ENCODE measurements at regions not wholly inside any gene's neighbourhood (a gene's known extent, or its start where the extent isn't known, plus 50 kb on each side); places are given as distances from the start of the nearest gene placed in this dataset.

DNA sequence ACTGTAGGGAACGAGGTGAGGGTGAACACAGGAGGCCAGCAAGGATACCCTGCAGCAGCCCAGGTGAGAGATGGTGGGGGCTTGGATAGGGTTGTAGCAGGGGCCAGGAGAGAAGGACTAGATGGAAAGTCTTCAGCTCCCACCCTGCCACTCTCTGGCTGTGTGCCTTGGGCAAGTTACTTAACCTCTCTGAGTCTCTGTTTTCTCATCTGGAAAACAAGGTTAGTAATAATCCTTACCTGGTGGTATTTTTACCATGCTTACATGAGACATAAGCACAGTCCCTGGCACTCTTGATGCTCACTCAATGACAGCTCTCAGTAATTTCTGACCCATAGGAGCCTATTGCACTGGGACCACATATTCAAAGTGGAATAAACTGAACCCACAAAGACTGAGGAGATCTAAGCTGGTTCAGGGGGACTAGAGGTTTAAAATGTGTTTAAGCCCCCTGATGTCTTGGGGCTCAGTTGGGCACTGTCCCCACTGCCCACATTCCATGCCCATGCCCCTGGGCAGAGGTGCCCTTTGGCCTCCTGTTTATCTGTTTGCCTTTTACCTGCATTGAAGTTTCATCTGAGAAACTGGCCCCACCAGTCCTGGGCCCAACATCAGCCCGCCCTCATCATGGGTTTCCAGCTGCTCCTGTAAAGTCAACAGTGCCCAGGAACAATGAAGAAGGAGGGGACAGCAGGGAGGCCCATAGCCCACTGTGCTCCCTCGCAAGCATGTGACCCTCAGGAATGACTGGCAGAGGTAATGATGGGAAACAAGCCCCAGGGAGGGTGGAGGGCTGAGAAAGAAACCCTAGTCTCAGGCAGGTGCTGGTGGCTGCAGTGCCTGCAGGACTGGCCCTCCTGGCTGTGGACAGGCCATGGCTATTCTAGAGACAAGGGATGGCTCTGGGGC lies 104.0 kb downstream of the VEGFA start:
- Histone ChIP-seq H3K4me2 (no peak overlapping the region), H3K9me3 (replicated peaks in 1 of 11) (no peaks in the 10 kb centered on the region), H3K36me3 (no peaks in the 10 kb centered on the region), H3K4me1 (peaks cover 14 to 37% (median 30%) of the 10 kb centered on the region in 10 experiments), H4K20me1 (no peaks in the 10 kb centered on the region), H3K27me3 (no peaks in the 10 kb centered on the region), H3K27ac (no peak overlapping the region), H3K4me3 (no peak overlapping the region), H3K9ac (no peak overlapping the region)
- TF ChIP-seq Cebpa-rat (IDR thresholded peaks at IDR 0.05): no peak

DNA sequence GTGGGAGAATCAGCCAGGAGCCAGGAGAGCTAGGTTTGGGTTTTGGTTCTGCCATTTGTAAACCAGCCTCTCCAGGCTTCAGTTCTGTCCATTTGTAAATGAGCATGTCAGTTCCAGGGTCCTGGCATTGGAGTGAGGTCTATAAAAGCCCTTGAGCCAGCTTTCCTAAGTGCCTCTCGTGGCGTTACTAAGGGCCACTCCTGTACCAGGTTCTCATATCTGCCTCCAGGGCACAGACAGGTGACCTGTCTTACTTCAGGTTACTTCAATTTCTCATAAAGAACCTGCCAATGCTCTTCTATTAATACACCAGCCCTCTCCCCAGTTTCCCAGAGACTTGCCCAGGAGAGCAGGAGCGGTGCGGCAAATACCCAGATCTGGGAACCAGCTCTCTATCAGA lies 101.9 kb downstream of the VEGFA start:
- no peak overlapping the region for H3K4me3 ChIP-seq
- H3K4me2 ChIP-seq: no peak overlapping the region
- no peak overlapping the region for H3K27ac ChIP-seq
- H3K9me3 ChIP-seq (replicated peaks in 1 of 11): no peaks in the 10 kb centered on the region
- peaks cover 12 to 28% (median 22%) of the 10 kb centered on the region in 10 experiments for H3K4me1 ChIP-seq
- H4K20me1 ChIP-seq: no peaks in the 10 kb centered on the region
- no peaks in the 10 kb centered on the region for H3K36me3 ChIP-seq
- no peak overlapping the region for H3K9ac ChIP-seq
- no peak for TF ChIP-seq Cebpa-rat (IDR thresholded peaks at IDR 0.05)
- H3K27me3 ChIP-seq: no peaks in the 10 kb centered on the region

DNA sequence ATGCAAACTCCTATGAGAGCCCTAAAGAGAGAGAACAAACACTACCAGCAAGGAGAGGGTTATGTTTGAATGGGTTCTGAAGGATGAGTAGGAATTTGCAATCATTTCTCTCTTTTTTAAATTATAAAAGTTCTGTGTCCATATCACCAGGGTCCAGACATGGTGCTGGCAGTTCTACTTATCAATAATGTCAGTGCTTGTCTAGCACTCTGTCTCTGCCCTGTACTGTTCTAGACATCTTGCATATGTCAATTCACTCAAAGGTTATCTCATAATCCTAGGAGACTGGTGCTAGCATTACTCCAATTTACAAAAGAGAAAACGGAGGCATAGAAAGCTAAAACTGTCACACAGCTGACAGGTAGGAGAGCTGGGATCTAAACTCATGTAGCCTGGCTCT lies 101.3 kb downstream of the VEGFA start:
- no peak overlapping the region for H3K27ac ChIP-seq

DNA sequence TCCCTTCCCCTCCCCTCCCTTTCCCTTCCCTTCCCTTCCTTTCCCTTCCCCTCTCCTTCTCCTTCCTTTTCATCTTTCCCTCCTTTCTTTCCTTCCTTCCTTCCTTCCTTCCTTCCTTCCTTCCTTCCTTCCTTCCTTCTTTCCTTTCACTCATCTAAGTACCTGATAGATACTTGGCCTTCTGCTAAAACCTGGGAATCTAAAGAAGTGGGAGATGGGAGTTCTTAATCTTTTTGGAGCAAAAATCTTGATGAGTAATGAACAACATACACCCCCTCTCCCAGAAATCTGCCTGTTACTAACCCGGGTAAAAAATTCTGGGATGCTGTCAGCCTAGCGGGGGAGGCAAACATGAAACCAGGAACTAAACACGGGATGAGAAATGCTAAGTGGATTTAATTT lies 100.7 kb downstream of the VEGFA start:
- H4K20me1 ChIP-seq: no peaks in the 10 kb centered on the region

More for the DNA sequence above, 101.3 kb downstream of the VEGFA start:
- Histone ChIP-seq H3K4me3 (no peak overlapping the region), H3K9me3 (replicated peaks in 1 of 11) (no peaks in the 10 kb centered on the region), H3K9ac (no peak overlapping the region), H3K4me1 (peaks cover 12 to 22% (median 16%) of the 10 kb centered on the region in 10 experiments), H3K36me3 (no peaks in the 10 kb centered on the region), H4K20me1 (no peaks in the 10 kb centered on the region), H3K27me3 (no peaks in the 10 kb centered on the region), H3K4me2 (no peak overlapping the region)
- TF ChIP-seq Cebpa-rat (IDR thresholded peaks at IDR 0.05): no peak

DNA sequence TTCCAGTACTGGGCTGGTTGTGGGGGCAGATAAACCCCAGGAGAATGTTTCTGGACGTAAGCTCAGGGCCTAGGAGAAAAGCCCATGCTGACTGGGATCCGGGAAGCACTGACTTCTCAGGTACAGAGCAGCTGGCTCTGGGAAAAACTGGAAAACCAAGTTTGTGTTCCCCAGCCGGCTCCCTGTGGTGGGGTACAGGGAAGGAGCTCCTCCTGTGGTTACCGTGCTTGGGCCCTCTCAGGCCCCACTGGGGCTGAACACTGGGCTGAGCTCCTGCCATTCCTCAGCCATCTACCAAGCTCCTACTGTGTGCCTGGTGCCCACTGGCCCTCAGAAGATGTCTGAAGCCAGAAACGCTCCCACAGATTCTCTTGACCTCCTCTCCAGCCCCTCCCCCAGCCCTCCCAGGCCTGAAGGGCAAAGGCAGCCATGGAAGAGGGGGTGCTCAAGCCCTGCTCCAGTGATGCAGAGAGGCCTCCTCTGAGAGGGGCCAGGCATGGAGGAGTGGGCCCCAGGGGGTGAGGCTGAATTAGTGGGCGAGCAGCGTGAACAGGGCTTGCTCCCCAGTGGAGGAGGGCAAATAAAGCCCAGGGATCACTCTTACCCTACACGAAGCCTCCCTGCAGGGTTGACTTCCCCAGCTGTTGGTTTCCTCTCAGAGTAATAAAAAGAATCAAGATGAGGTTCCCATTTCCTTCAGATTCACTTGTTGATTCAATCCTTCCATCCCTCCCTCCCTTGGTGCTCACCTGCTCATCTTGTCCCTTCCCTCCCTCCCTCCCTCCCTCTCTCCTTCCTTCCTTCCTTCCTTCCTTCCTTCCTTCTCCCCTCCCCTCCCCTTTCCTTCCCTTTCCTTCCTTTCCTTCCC lies 100.0 kb downstream of the VEGFA start:
- Histone ChIP-seq H3K4me1 (peaks cover 12 to 17% (median 15%) of the 10 kb centered on the region in 10 experiments), H3K9ac (0 out of 22 replicates have a peak overlapping the region, but pooled peaks of 2 of the 11 experiments have one; percentile 2 to 18), H4K20me1 (no peaks in the 10 kb centered on the region), H3K4me3 (no peak overlapping the region), H3K4me2 (peak overlapping the region; percentile 46 to 78 (median 69)), H3K36me3 (no peaks in the 10 kb centered on the region), H3K27me3 (no peaks in the 10 kb centered on the region), H3K27ac (peak overlapping the region in 3 of 11 experiments; percentile 11 to 21 (median 18); a peak in 2 of 22 replicates), H3K9me3 (replicated peaks in 1 of 11) (no peaks in the 10 kb centered on the region)
- TF ChIP-seq Cebpa-rat (IDR thresholded peaks at IDR 0.05): no peak

More for the DNA sequence above, 100.7 kb downstream of the VEGFA start:
- Histone ChIP-seq H3K36me3 (no peaks in the 10 kb centered on the region), H3K4me1 (peaks cover 12 to 17% (median 15%) of the 10 kb centered on the region in 10 experiments), H3K9ac (no peak overlapping the region), H3K27me3 (no peaks in the 10 kb centered on the region), H3K9me3 (replicated peaks in 1 of 11) (no peaks in the 10 kb centered on the region), H3K27ac (no peak overlapping the region), H3K4me2 (no peak overlapping the region), H3K4me3 (no peak overlapping the region)
- TF ChIP-seq Cebpa-rat (IDR thresholded peaks at IDR 0.05): no peak

DNA sequence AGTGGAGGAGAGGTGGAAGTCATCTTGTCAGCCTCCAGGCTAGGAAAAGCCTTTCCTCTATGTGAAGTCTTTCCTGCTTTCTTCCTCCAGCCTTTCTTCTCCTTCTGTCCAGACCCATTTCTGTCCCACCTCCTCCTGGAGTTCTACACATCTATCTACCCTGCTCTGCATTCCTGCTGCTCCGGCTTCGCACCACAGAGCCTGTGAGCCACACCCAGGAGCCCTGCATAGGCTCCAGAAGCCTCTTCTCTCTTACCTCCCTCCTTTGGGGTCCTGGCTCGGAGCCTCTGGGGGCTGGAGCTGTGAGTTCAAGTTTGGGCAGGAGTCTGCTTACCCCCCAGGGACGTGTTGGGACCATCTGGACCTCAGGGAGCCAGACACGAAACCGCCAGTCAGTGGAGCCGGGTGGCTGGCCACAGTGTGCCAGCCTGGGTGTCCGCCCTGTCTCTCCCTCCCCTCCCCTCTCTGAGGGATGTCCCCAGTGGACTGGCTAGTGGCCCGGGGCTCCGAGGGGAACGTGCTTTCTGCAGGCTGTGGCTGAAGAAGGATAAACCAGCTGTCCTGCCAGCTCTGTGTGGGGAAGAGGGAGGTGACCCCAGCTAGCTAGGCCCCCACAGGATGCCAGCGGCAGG lies 99.2 kb downstream of the VEGFA start:
- H3K4me1 ChIP-seq: peaks cover 12 to 17% (median 15%) of the 10 kb centered on the region in 10 experiments
- no peaks in the 10 kb centered on the region for H3K9me3 ChIP-seq (replicated peaks in 1 of 11)
- no peaks in the 10 kb centered on the region for H3K36me3 ChIP-seq
- peak overlapping the region; percentile 46 to 78 (median 69); a peak in 19 of 22 replicates for H3K4me2 ChIP-seq
- no peak for TF ChIP-seq Cebpa-rat (IDR thresholded peaks at IDR 0.05)
- no peaks in the 10 kb centered on the region for H3K27me3 ChIP-seq
- H3K27ac ChIP-seq: peak overlapping the region in 2 of 11 experiments; percentile 11 to 32; a peak in 1 of 22 replicates
- no peak overlapping the region for H3K4me3 ChIP-seq
- 0 out of 22 replicates have a peak overlapping the region, but pooled peaks of 2 of the 11 experiments have one; percentile 2 to 18 for H3K9ac ChIP-seq
- H4K20me1 ChIP-seq: no peaks in the 10 kb centered on the region

DNA sequence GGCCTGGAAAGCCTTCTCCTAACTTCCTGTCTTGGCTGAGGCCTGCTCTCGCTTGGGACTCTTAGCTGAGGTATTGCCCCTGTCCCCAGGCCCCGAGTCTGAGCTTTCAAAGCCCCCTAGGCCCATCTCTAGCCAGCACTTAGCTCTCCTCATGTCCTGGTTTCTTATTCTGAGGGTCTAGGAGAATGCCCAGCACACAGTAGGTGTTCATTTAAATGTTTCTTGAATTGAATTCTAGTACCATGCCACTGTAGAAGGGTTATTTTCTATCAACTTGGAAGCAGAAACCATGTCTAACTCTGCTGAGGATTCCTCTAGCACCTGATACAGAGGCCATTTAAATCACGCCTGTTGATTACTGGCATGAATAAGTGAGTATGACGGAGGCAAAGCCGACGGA lies 98.5 kb downstream of the VEGFA start:
- Histone ChIP-seq H3K9me3 (replicated peaks in 1 of 11) (no peaks in the 10 kb centered on the region), H3K27me3 (no peaks in the 10 kb centered on the region), H4K20me1 (no peaks in the 10 kb centered on the region), H3K36me3 (no peaks in the 10 kb centered on the region), H3K27ac (no peak overlapping the region), H3K9ac (no peak overlapping the region; a peak in 1 of 22 replicates), H3K4me2 (no peak overlapping the region; a peak in 1 of 22 replicates), H3K4me1 (peaks cover 12 to 17% (median 15%) of the 10 kb centered on the region in 10 experiments), H3K4me3 (no peak overlapping the region)
- TF ChIP-seq Cebpa-rat (IDR thresholded peaks at IDR 0.05): no peak

DNA sequence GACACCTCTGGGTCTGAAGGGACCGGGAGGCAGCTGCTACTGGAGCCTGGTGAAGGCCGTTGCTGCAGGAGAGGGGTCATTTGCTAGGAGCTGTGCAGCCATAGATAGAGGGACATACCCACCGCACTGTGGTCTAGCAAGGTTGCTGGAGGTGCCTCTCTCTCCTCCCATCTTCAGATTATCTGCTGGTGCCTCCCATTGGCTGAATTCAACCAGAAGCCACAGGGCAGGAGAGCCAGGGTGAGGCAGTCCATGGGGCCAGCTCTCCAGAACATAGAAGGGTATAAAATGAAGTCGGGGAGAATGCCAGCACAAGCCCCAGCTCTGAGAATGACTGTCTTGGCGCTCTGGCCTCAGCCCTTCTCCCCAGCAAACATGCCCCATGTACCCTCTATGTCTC lies 98.0 kb downstream of the VEGFA start:
- Histone ChIP-seq H3K4me1 (peaks cover 12 to 17% (median 15%) of the 10 kb centered on the region in 10 experiments), H4K20me1 (no peaks in the 10 kb centered on the region), H3K36me3 (no peaks in the 10 kb centered on the region), H3K4me2 (no peak overlapping the region), H3K27ac (no peak overlapping the region), H3K9me3 (replicated peaks in 1 of 11) (no peaks in the 10 kb centered on the region), H3K9ac (no peak overlapping the region; a peak in 1 of 22 replicates), H3K4me3 (no peak overlapping the region), H3K27me3 (no peaks in the 10 kb centered on the region)
- TF ChIP-seq Cebpa-rat (IDR thresholded peaks at IDR 0.05): no peak

Measured in BLaER1 treated with 17β-estradiol and CSF1 and Interleukin-3, amounts not matched to agents 10 nM and 100 nM (cell line).